ENCODE measurements at regions not wholly inside any gene's neighbourhood (a gene's known extent, or its start where the extent isn't known, plus 50 kb on each side); places are given as distances from the start of the nearest gene placed in this dataset.

- ATAC-seq (no peak), DNase-seq (no peak)
- H3K9me3 Mint-ChIP-seq = no peaks in the 10 kb centered on the region
- H3K4me1 Mint-ChIP-seq = no peaks in the 10 kb centered on the region
- H3K4me3 ChIP-seq (ENCODE audit: low read length) = no peak overlapping the region
- H3K36me3 Mint-ChIP-seq = peaks cover 8% of the 10 kb centered on the region
- H3K4me1 ChIP-seq (ENCODE audit: control insufficient read depth, insufficient read depth, low read length) = no peaks in the 10 kb centered on the region
- TF ChIP-seq CTCF (IDR thresholded peaks at IDR 0.05) = no peak
- no peaks in the 10 kb centered on the region for H3K27me3 ChIP-seq (ENCODE audit: control insufficient read depth, insufficient read depth, low read length)
- H3K27ac Mint-ChIP-seq = no peak overlapping the region
- H3K27ac ChIP-seq (ENCODE audit: low read length) = no peak overlapping the region
- no peaks in the 10 kb centered on the region for H3K9me3 ChIP-seq (ENCODE audit: control insufficient read depth, insufficient read depth, low read length)
- no CpG with 5 or more reads among the region's 3 CpGs for whole genome bisulfite sequencing (ENCODE audit: insufficient coverage)
- H3K4me3 Mint-ChIP-seq = no peak overlapping the region
- intact Hi-C loops (cut with micrococcal nuclease) = loop anchor here (2.0 kb wide), 1 partner anchor 19 kb away; no protein-coding TSS in a partner anchor
- peaks cover 0 to 13% of the 10 kb centered on the region in 2 donors for H3K27me3 Mint-ChIP-seq (ENCODE audit: low read depth in 2 of 2)
- H3K36me3 ChIP-seq (ENCODE audit: control insufficient read depth, insufficient read depth, low read length) = no peaks in the 10 kb centered on the region
Measured at GRCh38 chr9:8019636-8020035, 220.1 kb upstream of the DMAC1 start.

- Mint-ChIP-seq H3K36me3 (no peaks in the 10 kb centered on the region), H3K4me3 (no peak overlapping the region), H3K4me1 (no peaks in the 10 kb centered on the region), H3K27ac (no peak overlapping the region), H3K27me3 (ENCODE audit: low read depth in 2 of 2) (no peaks in the 10 kb centered on the region), H3K9me3 (no peaks in the 10 kb centered on the region)
- no peak for TF ChIP-seq CTCF (IDR thresholded peaks at IDR 0.05)
- 93% methylated on average over 2 of the region's 2 CpGs for WGBS (ENCODE audit: insufficient coverage)
- no peaks in the 10 kb centered on the region for H3K36me3 ChIP-seq (ENCODE audit: control insufficient read depth, insufficient read depth, low read length)
- ATAC-seq (no peak), DNase-seq (no peak)
- no peaks in the 10 kb centered on the region for H3K9me3 ChIP-seq (ENCODE audit: control insufficient read depth, insufficient read depth, low read length)
- intact Hi-C loops (cut with micrococcal nuclease) = no loop called here
- H3K4me1 ChIP-seq (ENCODE audit: control insufficient read depth, insufficient read depth, low read length) = no peaks in the 10 kb centered on the region
- H3K4me3 ChIP-seq (ENCODE audit: low read length) = no peak overlapping the region
- H3K27me3 ChIP-seq (ENCODE audit: control insufficient read depth, insufficient read depth, low read length) = no peaks in the 10 kb centered on the region
- no peak overlapping the region for H3K27ac ChIP-seq (ENCODE audit: low read length)
Measured at GRCh38 chr9:8014997-8015682, 215.6 kb upstream of the DMAC1 start.

GRCh38 chr9:8012986-8013385 lies 213.4 kb upstream of the DMAC1 start:
- Histone ChIP-seq H3K9me3 (ENCODE audit: control insufficient read depth, insufficient read depth, low read length) (no peaks in the 10 kb centered on the region), H3K27ac (ENCODE audit: low read length) (no peak overlapping the region), H3K36me3 (ENCODE audit: control insufficient read depth, insufficient read depth, low read length) (no peaks in the 10 kb centered on the region), H3K4me3 (ENCODE audit: low read length) (no peak overlapping the region), H3K4me1 (ENCODE audit: control insufficient read depth, insufficient read depth, low read length) (no peaks in the 10 kb centered on the region), H3K27me3 (ENCODE audit: control insufficient read depth, insufficient read depth, low read length) (no peaks in the 10 kb centered on the region)
- TF ChIP-seq CTCF (IDR thresholded peaks at IDR 0.05) = no peak
- 93% methylated on average over 6 of the region's 6 CpGs for WGBS (ENCODE audit: insufficient coverage)
- Mint-ChIP-seq H3K4me3 (no peak overlapping the region), H3K27ac (no peak overlapping the region), H3K36me3 (peaks cover 6% of the 10 kb centered on the region), H3K9me3 (no peaks in the 10 kb centered on the region), H3K4me1 (no peaks in the 10 kb centered on the region), H3K27me3 (ENCODE audit: low read depth in 2 of 2) (no peaks in the 10 kb centered on the region)
- ATAC-seq = no peak
- intact Hi-C loops (cut with micrococcal nuclease) = no loop called here
- no peak for DNase-seq

- Mint-ChIP-seq H3K4me1 (no peaks in the 10 kb centered on the region), H3K36me3 (peaks cover 6% of the 10 kb centered on the region), H3K27me3 (ENCODE audit: low read depth in 2 of 2) (no peaks in the 10 kb centered on the region), H3K9me3 (no peaks in the 10 kb centered on the region), H3K27ac (no peak overlapping the region), H3K4me3 (no peak overlapping the region)
- Histone ChIP-seq H3K27ac (ENCODE audit: low read length) (no peak overlapping the region), H3K4me1 (ENCODE audit: control insufficient read depth, insufficient read depth, low read length) (no peaks in the 10 kb centered on the region), H3K9me3 (ENCODE audit: control insufficient read depth, insufficient read depth, low read length) (no peaks in the 10 kb centered on the region), H3K4me3 (ENCODE audit: low read length) (no peak overlapping the region), H3K36me3 (ENCODE audit: control insufficient read depth, insufficient read depth, low read length) (no peaks in the 10 kb centered on the region), H3K27me3 (ENCODE audit: control insufficient read depth, insufficient read depth, low read length) (no peaks in the 10 kb centered on the region)
- no peak for ATAC-seq
- no peak for TF ChIP-seq CTCF (IDR thresholded peaks at IDR 0.05)
- WGBS (ENCODE audit: insufficient coverage) = 29% methylated on average over 1 of the region's 1 CpG
- intact Hi-C loops (cut with micrococcal nuclease) = no loop called here
- DNase-seq = no peak
Measured at GRCh38 chr9:8011974-8012373, 212.4 kb upstream of the DMAC1 start.
